ENCODE measurements at regions not wholly inside any gene's neighbourhood (a gene's known extent, or its start where the extent isn't known, plus 50 kb on each side); places are given as distances from the start of the nearest gene placed in this dataset.

DNA sequence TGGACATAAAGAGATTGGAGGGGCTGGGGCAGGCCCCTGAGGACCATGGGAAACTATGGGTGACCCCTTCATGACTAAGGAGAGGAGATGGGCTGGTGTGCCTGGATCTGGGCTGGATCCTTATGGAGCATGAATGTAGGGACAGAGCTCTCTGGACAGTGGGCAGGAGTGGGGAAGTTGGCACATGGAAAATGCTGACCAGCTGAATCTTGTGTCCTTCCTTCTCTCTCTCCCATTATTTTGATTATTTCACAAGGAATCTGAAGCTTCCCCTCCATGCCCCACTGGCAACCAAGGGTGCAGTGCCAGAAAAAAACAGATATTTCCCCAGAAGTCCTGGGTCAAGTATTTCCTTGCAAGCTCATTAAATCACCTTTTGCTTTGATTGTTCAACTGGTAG, 175.2 kb downstream of the DHX35 start:
- no peak for DNase-seq (ENCODE audit: insufficient read length, low spot score)
- FAIRE-seq, result no peak
- TF ChIP-seq POLR2A (IDR thresholded peaks at IDR 0.05; ENCODE audit: low read depth, low read length), result no peak

- TF ChIP-seq POLR2A (IDR thresholded peaks at IDR 0.05; ENCODE audit: low read depth, low read length), result no peak
- DNase-seq (ENCODE audit: insufficient read length, low spot score) (no peak), FAIRE-seq (no peak)
Measured at GRCh38 chr20:39136798-39137197, 174.7 kb downstream of the DHX35 start.

DNA sequence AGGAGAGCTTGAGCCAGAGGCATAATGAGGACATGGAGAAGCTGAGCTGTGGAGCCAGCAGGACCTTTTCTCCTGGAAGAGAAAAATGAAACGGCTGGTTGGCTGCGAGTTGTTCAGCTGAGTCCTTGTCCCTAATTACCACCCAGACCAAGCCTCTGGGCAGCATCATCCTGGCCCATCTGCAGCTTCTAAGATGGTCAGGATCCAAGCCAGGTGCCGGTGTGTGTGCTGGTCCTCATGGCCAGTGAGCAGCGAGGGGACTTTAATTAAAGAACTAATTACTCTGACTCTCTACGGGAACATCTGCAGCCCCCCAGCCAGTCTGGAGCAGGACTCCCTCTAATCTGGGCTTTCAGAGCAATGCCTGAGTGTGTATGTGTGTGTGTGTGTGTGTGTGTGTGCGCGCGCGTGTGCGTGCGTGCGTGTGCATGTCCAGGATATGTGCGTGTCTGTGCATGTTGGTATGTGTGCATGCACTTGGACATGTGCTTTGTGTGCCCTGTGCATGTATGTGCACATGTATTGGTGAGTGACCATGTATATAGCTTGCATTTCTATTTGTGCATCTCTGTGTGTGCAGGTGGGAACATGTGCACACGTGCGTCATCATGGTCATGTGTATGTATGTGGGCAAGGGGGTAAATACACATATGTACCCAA, 173.9 kb downstream of the DHX35 start:
- no peak for DNase-seq (ENCODE audit: insufficient read length, low spot score)
- TF ChIP-seq POLR2A (IDR thresholded peaks at IDR 0.05; ENCODE audit: low read depth, low read length), result no peak
- FAIRE-seq, result no peak

- FAIRE-seq (no peak), DNase-seq (ENCODE audit: insufficient read length, low spot score) (no peak)
- TF ChIP-seq POLR2A (IDR thresholded peaks at IDR 0.05; ENCODE audit: low read depth, low read length), result no peak
Measured at GRCh38 chr20:39133201-39133600, 171.1 kb downstream of the DHX35 start.

- no peak for TF ChIP-seq POLR2A (IDR thresholded peaks at IDR 0.05; ENCODE audit: low read depth, low read length)
- FAIRE-seq (no peak), DNase-seq (ENCODE audit: insufficient read length, low spot score) (no peak)
Measured at GRCh38 chr20:39132511-39132910, 170.4 kb downstream of the DHX35 start.

GRCh38 chr20:39132093-39132492, 169.9 kb downstream of the DHX35 start:
- DNase-seq (ENCODE audit: insufficient read length, low spot score) (no peak), FAIRE-seq (no peak)
- TF ChIP-seq POLR2A (IDR thresholded peaks at IDR 0.05; ENCODE audit: low read depth, low read length), result no peak

- no peak for TF ChIP-seq POLR2A (IDR thresholded peaks at IDR 0.05; ENCODE audit: low read depth, low read length)
- FAIRE-seq, result no peak
Measured at GRCh38 chr20:39130627-39131026, 168.5 kb downstream of the DHX35 start.

GRCh38 chr20:39129523-39129922, 167.4 kb downstream of the DHX35 start:
- TF ChIP-seq POLR2A (IDR thresholded peaks at IDR 0.05; ENCODE audit: low read depth, low read length), result no peak
- FAIRE-seq (no peak), DNase-seq (ENCODE audit: insufficient read length, low spot score) (no peak)

More at GRCh38 chr20:39130627-39131026, 168.5 kb downstream of the DHX35 start:
- DNase-seq (ENCODE audit: insufficient read length, low spot score), result no peak

GRCh38 chr20:39124064-39124463, 161.9 kb downstream of the DHX35 start:
- no peak for TF ChIP-seq POLR2A (IDR thresholded peaks at IDR 0.05; ENCODE audit: low read depth, low read length)
- DNase-seq (ENCODE audit: insufficient read length, low spot score) (no peak), FAIRE-seq (no peak)

- no peak for TF ChIP-seq POLR2A (IDR thresholded peaks at IDR 0.05; ENCODE audit: low read depth, low read length)
- DNase-seq (ENCODE audit: insufficient read length, low spot score) (no peak), FAIRE-seq (no peak)
Measured at GRCh38 chr20:39123185-39123557, 161.0 kb downstream of the DHX35 start.

DNA sequence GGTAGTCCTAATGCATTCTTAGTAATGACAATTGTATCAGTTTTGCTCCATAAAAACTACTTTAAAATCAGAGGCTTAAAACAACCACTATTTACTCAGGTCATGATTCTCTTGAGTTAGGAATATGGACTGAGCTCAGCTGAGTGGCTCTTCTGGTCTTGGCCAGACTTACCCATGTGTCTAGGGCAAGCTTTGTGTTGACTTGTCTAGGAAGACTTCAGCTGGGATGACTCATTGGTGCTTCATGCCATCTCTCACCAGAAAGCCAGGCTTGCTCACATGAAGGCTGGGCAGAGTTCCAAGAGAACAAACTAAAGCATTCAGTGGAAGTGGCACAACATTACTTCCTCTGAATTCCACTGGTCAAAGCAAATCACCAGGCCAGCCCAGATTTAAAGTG, 155.3 kb downstream of the DHX35 start:
- DNase-seq (ENCODE audit: insufficient read length, low spot score) (peak; percentile 57), FAIRE-seq (peak; percentile 30)
- TF ChIP-seq POLR2A (IDR thresholded peaks at IDR 0.05; ENCODE audit: low read depth, low read length), result no peak

GRCh38 chr20:39116020-39116419, 153.9 kb downstream of the DHX35 start:
- no peak for TF ChIP-seq POLR2A (IDR thresholded peaks at IDR 0.05; ENCODE audit: low read depth, low read length)
- no peak for FAIRE-seq
- no peak for DNase-seq (ENCODE audit: insufficient read length, low spot score)

GRCh38 chr20:39112178-39112743, 150.1 kb downstream of the DHX35 start:
- peak; percentile 68 for DNase-seq (ENCODE audit: insufficient read length, low spot score)
- TF ChIP-seq POLR2A (IDR thresholded peaks at IDR 0.05; ENCODE audit: low read depth, low read length), result no peak
- FAIRE-seq, result no peak

GRCh38 chr20:39111359-39112177, 149.4 kb downstream of the DHX35 start:
- DNase-seq (ENCODE audit: insufficient read length, low spot score) (no peak), FAIRE-seq (no peak)
- TF ChIP-seq POLR2A (IDR thresholded peaks at IDR 0.05; ENCODE audit: low read depth, low read length), result no peak

DNA sequence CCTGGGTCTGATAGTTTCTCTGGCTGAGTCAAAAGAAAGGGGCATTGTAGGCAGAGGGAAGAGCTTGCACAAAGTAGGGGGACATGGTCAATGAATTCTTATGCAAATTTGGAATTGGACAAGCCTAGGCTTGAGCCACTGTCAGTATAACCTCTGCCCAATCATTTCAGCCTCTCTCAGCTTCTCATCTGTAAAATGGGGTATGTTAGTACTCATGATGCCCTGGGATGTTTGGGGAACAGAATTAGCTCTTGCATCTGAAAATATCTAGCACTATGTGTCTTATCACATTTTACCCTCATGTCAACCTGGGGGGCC, 148.6 kb downstream of the DHX35 start:
- TF ChIP-seq POLR2A (IDR thresholded peaks at IDR 0.05; ENCODE audit: low read depth, low read length), result no peak
- FAIRE-seq, result no peak
- no peak for DNase-seq (ENCODE audit: insufficient read length, low spot score)

Data from H54 (cell line).